Liver (tissue), 3 donors: ENCODE measurements at regions not wholly inside any gene's neighbourhood (a gene's known extent, or its start where the extent isn't known, plus 50 kb on each side); places are given as distances from the start of the nearest gene placed in this dataset.

Source experiments
- FOXA2 ChIP-seq: IDR thresholded peaks from 2 replicates; pipeline ENCODE4 v1.6.1; 2016; ENCODE audit warnings: antibody characterized with exemption
- GABPA ChIP-seq, 2 donors: IDR thresholded peaks in 1 of 2; conservative IDR thresholded peaks in 1 of 2; 2 replicates each; pipeline ENCODE4 v1.6.1; 2016; ENCODE audit warnings: antibody characterized with exemption in 2 of 2, mild to moderate bottlenecking in 1 of 2, moderate library complexity in 1 of 2
- HNF4A ChIP-seq, 2 donors: conservative IDR thresholded peaks; 2 replicates each; pipeline ENCODE4 v1.6.1; 2016; ENCODE audit warnings: antibody characterized with exemption in 2 of 2, mild to moderate bottlenecking in 2 of 2
- HNF4G ChIP-seq: IDR thresholded peaks from 2 replicates; pipeline ENCODE4 v1.6.1; 2016; ENCODE audit warnings: antibody characterized with exemption
- JUND ChIP-seq, 2 donors: IDR thresholded peaks; 2 replicates each; pipeline ENCODE4 v1.6.1; 2016; ENCODE audit warnings: antibody characterized with exemption in 2 of 2
- NR2F2 ChIP-seq: IDR thresholded peaks from 2 replicates; pipeline ENCODE4 v1.6.1; 2016; ENCODE audit warnings: antibody characterized with exemption
- RAD21 ChIP-seq, 2 donors: IDR thresholded peaks; 2 replicates each; pipeline ENCODE4 v1.6.1; 2016; ENCODE audit warnings: antibody characterized with exemption in 2 of 2, mild to moderate bottlenecking in 2 of 2
- RXRA ChIP-seq, 2 donors: IDR thresholded peaks; 2 replicates each; pipeline ENCODE4 v1.6.1; 2017 to 2018; ENCODE audit warnings: antibody characterized with exemption in 2 of 2, mild to moderate bottlenecking in 1 of 2
- SP1 ChIP-seq: IDR thresholded peaks from 2 replicates; pipeline ENCODE4 v1.6.1; 2018; ENCODE audit warnings: antibody characterized with exemption, mild to moderate bottlenecking
- TAF1 ChIP-seq: conservative IDR thresholded peaks from 2 replicates; pipeline ENCODE4 v1.6.1; 2016; ENCODE audit warnings: antibody characterized with exemption, mild to moderate bottlenecking
- YY1 ChIP-seq: IDR thresholded peaks from 2 replicates; pipeline ENCODE4 v1.6.1; 2016; ENCODE audit warnings: antibody characterized with exemption, mild to moderate bottlenecking
- TF ChIP-seq, protein P1 (sequence below): IDR thresholded peaks from 2 replicates; pipeline ENCODE4 v1.6.1; 2016; ENCODE audit warnings: antibody characterized with exemption, mild to moderate bottlenecking
- TF ChIP-seq, protein P2 (sequence below): fragments of 150-350 bp; IDR thresholded peaks from 2 replicates; pipeline ENCODE4 v1.5.1; 2017; ENCODE audit warnings: improper control_type of control experiment, low read depth, low read length; ENCODE audit not compliant: missing input control
- TF ChIP-seq, protein P3 (sequence below): IDR thresholded peaks from 2 replicates; pipeline ENCODE4 v1.6.1; 2016; ENCODE audit warnings: antibody characterized with exemption
- donor health status: healthy.
- donor health status: healthy.

DNA sequence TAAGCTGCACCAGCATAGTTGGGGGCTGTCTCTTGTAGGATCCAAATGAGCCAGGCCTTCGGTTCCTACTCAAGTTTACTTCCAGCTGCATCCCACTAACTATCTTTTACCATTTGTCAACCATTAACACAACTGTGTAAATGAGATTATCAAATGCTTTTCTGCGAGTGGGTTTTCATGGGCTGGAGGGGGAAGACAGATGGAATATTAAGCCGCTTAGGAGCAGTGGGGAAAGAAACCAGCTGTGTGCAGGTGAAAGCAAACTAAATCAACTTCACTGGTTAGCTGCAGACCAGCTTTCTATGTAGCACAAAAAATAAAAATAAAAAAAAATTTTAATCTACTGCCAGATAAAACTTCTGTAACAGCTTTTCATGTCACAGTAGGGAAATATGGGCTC lies 100.8 kb upstream of the FOXN2 start:
- TF ChIP-seq, protein P1, sequence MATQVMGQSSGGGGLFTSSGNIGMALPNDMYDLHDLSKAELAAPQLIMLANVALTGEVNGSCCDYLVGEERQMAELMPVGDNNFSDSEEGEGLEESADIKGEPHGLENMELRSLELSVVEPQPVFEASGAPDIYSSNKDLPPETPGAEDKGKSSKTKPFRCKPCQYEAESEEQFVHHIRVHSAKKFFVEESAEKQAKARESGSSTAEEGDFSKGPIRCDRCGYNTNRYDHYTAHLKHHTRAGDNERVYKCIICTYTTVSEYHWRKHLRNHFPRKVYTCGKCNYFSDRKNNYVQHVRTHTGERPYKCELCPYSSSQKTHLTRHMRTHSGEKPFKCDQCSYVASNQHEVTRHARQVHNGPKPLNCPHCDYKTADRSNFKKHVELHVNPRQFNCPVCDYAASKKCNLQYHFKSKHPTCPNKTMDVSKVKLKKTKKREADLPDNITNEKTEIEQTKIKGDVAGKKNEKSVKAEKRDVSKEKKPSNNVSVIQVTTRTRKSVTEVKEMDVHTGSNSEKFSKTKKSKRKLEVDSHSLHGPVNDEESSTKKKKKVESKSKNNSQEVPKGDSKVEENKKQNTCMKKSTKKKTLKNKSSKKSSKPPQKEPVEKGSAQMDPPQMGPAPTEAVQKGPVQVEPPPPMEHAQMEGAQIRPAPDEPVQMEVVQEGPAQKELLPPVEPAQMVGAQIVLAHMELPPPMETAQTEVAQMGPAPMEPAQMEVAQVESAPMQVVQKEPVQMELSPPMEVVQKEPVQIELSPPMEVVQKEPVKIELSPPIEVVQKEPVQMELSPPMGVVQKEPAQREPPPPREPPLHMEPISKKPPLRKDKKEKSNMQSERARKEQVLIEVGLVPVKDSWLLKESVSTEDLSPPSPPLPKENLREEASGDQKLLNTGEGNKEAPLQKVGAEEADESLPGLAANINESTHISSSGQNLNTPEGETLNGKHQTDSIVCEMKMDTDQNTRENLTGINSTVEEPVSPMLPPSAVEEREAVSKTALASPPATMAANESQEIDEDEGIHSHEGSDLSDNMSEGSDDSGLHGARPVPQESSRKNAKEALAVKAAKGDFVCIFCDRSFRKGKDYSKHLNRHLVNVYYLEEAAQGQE = no peak
- TF ChIP-seq, protein P2, sequence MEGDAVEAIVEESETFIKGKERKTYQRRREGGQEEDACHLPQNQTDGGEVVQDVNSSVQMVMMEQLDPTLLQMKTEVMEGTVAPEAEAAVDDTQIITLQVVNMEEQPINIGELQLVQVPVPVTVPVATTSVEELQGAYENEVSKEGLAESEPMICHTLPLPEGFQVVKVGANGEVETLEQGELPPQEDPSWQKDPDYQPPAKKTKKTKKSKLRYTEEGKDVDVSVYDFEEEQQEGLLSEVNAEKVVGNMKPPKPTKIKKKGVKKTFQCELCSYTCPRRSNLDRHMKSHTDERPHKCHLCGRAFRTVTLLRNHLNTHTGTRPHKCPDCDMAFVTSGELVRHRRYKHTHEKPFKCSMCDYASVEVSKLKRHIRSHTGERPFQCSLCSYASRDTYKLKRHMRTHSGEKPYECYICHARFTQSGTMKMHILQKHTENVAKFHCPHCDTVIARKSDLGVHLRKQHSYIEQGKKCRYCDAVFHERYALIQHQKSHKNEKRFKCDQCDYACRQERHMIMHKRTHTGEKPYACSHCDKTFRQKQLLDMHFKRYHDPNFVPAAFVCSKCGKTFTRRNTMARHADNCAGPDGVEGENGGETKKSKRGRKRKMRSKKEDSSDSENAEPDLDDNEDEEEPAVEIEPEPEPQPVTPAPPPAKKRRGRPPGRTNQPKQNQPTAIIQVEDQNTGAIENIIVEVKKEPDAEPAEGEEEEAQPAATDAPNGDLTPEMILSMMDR = no peak
- no peak for TF ChIP-seq FOXA2
- no peak for TF ChIP-seq YY1
- TF ChIP-seq JUND (IDR thresholded peaks at IDR 0.05) = no peak
- no peak for TF ChIP-seq RAD21 (IDR thresholded peaks at IDR 0.05)
- TF ChIP-seq TAF1 = no peak
- TF ChIP-seq GABPA (IDR thresholded peaks at IDR 0.05 in 1 of 2, conservative IDR thresholded peaks at IDR 0.05 in 1 of 2) = no peak
- TF ChIP-seq HNF4A (conservative IDR thresholded peaks at IDR 0.05) = no peak
- no peak for TF ChIP-seq SP1
- TF ChIP-seq, protein P3, sequence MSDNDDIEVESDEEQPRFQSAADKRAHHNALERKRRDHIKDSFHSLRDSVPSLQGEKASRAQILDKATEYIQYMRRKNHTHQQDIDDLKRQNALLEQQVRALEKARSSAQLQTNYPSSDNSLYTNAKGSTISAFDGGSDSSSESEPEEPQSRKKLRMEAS = no peak
- TF ChIP-seq RXRA (IDR thresholded peaks at IDR 0.05) = no peak
- TF ChIP-seq HNF4G = no peak
- no peak for TF ChIP-seq NR2F2
